Stimulated activated CD4-positive, alpha-beta T cell treated with anti-CD3 and anti-CD28 coated beads, Interleukin-12 subunit alpha, Interleukin-12 subunit beta, amount 100 ng/mL, for 48 hours (primary cell): ENCODE measurements at regions not wholly inside any gene's neighbourhood (a gene's known extent, or its start where the extent isn't known, plus 50 kb on each side); places are given as distances from the start of the nearest gene placed in this dataset.
"Not testable (repeated sequence)": the region's sequence is repeated elsewhere in the genome, so short reads cannot be mapped to it uniquely, and the experiment has no call there.

Experiments used
- DNase-seq, 3 donors: peaks; one replicate each; pipeline ENCODE4 v3.0.0-alpha.2; 2020; ENCODE audit warnings: low read depth in 2 of 3, low spot score in 1 of 3

DNA sequence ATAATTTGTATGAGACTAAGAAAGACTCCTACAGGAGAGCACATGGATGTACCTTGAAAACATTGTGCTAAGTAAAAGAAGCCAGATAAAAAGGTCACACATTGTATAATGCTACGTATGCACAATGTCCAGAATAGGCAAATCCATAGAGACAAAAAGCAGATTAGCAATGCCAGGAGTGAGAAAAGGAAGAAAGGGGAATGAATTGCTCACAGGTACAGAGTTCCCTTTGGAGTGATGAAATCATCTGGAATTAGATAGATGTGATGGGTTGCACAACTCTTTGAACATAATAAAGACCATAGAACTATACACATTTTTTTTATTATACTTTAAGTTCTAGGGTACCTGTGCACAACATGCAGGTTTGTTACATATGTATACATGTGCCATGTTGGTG lies 1218.9 kb upstream of the TMEM132C start:
- no peak for DNase-seq

DNA sequence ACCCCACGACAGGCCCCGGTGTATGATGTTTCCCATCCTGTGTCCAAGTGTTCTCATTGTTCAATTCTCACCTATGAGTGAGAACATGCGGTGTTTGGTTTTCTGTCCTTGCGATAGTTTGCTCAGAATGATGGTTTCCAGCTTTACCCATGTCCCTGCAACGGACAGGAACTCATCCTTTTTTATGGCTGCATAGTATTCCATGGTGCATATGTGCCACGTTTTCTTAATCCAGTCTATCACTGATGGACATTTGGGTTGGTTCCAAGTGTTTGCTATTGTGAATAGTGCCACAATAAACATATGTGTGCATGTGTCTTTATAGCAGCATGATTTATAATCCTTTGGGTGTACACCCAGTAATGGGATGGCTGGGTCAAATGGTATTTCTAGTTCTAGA lies 1218.4 kb upstream of the TMEM132C start:
- not testable (repeated sequence) for DNase-seq

DNA sequence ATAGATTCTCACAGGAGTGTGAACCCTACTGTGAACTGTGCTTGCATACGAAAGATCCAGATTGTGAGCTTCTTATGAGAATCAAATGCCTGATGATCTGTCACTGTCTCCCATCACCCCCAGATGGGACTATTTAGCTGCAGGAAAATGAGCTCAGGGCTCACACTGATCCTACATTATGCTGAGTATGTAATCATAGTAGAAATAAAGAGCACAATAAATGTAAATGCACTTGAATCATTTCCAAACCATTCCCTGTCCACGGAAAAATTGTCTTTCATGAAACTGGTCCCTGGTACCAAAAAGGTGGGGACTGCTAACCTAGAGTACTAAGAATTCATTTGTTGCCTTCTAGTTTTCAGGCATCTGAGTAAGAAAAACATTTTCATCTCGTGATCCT lies 1215.8 kb upstream of the TMEM132C start:
- DNase-seq, result no peak

DNA sequence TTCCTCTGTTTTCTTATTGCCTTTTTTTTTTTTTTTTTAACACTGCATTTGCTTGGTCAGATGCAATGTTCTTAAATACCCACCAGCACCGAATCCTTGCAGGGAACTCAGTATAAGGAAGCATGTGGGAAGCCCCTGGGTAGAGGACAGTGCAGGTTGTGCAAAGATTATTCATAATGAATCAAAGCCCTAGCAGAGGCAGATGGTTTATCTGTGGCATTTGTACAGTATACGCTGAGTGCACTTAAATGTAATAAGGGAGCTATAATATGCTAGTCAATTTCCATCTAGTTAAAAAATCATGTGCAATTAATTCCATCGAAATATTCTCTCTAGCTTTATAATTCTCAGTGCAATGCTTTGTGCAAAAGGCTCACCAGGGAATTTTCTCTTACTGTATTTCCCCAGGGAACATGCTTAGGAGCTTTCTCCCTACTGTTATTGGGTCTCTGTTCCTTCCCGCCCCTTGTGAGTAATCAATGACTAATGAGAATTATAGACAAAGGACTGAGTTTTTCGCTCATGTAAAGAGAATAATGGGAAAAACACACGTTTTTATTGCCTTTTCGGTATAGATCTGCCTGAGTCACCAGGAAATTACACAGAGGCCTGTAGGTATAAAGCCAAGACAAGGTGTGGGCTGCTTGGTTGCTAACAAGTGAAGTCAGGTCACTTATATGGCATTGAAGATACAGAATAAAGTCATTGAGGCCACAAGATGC lies 1214.3 kb upstream of the TMEM132C start:
- no peak for DNase-seq

DNA sequence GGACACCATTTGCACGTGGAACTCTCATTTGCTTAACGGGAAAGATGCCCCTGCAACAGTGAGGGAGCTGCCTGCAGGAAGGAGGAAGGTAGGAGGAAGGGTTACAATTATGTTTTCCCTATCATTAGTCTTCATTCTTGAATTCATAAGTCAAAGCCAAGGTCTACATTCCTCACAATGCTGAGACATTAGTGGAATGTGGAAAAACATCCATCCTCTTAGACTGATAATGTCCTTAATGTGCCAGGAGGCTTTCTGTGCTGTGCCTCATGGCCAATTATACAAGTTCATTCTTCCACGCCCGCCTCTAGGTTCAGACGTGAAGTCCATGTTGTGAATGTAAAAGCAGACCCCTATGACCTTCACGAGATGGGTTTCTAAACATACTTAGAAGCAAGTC lies 1212.4 kb upstream of the TMEM132C start:
- DNase-seq, result no peak

DNA sequence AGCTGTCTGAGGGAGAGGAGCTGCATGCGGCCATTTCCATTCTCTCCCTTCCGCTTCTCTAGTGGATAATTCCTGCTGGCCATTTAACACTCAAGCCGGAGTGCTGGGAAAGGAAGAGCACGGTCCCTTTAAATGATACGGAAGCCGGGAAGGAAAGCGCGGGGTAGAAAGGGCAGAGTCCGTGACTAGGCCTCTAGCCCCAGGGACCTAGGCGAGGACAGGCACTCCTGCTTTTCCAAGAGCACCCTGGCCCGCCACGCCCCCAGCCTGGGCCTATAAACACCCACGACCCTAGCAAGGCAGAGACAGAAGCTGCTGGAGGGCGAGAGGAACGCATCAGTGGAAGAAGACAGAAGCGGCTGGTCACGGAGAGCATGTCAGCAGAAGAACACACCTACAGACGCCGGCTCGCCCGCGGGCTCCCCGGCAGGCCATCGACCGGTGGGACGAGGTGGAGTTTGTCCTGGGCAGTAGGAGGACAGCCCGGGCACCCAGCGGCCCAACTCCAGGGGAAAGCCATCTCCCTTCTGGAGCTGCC lies 1206.6 kb upstream of the TMEM132C start:
- DNase-seq, result no peak

DNA sequence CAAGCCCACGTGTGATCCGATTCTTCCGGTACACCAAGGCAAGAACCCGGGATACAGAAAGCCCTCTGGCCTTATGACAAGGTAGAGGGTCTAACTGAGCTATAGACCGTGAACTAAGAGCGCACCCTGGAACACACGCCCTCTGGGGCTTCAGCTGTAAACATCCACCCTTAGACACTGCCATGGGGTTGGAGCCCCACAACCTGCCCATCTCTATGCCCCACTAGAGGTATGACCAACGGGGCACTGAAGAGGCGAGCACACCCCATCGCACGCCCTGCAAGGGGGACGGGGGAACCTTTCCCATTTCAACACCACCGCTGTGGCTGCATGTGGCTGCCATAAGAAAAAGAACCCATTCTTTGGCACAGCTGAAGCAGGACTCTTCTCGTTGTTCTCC lies 1206.0 kb upstream of the TMEM132C start:
- no peak for DNase-seq

DNA sequence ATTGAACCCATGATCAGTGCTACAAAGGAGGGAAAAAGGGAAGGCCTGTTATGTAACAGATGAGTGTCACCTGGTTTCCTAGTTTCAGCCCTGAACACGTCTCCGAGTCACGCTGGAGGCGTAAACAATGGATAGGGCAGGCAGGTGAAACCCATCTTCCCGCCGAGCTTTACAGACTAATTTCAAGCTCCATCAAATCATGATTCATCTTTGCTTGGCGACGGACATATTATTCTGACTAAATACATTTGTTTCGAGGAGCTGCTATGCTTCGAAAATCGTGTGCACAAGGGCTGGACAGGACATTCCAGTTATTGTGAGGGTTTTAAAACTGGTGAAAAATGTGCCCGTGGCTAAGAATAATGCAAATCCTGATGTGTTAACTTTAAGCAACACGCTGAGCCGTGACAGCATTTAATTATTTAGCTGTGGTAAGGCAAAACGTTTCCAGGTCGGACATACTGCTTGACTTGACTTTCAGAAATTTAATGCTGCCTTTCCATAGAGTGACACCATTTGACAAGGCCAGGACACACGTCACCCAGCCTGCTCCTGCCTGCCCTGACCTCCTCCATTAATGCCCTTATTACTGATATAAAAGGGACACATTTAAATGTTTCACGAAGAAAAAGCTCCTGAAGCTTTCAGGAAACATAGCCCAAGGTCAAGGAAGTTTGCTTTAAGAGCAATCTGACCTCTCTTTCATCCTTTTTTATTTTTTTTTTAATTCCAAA lies 1203.5 kb upstream of the TMEM132C start:
- no peak for DNase-seq

DNA sequence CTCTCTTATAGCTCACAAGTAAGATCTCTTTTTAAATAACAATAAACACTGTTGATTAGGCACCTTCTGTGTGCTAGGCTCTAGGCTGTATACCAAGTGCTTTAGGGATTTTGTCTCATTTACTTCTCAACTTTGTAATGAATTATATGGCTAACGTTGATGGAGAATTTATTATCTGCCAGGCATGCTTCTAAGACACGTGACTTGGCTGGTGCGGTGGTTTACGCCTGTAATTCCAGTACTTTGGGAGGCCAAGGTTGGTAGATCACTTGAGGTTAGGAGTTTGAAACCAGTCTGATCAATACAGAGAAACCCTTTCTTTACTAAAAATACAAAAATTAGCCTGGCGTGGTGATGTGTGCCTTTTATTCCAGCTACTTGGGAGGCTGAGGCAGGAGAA lies 1202.8 kb upstream of the TMEM132C start:
- DNase-seq, result no peak

DNA sequence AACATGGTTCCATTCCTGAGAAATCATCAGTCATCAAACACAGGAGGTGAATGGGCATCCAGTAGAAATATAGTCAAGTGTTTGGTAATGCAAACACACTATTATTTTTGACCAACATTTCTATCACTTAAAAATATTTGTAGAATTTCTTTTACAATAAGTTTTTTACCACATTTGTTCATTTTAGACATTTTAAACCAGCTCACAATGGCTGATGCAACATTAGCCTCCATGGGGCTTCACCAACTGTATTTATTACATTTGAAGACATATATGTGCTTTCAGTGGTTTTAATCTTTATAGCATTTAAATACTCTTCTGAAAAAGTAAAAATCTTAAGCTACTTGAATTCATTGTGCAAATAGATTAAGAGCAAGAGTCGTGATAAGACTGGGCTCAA lies 1201.4 kb upstream of the TMEM132C start:
- no peak for DNase-seq

DNA sequence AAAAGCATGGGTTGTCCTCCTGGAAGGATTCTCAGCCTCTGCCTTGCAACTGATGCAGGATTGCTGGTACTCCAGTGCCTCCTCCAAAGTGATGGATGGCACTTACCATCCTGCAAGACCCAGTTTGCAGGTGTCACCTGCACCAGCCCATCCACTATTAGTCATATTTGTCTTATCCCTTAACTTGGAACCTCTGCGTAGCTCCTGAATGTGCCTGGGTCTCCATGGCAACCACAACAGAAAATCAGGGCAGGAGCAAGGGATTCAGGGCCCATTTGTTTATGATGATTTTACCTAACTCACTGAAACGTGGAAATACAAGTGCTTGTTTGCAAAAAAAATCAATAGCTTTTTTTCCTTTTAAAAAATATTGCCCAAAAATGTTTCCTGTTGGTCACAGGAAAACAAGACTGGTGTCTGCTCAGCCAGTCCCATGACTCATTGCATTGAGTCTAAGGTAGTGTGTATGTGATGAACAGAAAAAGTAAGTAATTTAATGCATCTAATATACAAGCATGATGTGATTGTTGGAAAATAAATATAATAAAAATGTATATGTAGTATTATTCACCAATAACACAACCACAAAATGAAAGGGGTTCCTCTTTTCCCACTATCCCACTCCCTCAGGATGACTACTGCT lies 1196.3 kb upstream of the TMEM132C start:
- DNase-seq, result no peak

DNA sequence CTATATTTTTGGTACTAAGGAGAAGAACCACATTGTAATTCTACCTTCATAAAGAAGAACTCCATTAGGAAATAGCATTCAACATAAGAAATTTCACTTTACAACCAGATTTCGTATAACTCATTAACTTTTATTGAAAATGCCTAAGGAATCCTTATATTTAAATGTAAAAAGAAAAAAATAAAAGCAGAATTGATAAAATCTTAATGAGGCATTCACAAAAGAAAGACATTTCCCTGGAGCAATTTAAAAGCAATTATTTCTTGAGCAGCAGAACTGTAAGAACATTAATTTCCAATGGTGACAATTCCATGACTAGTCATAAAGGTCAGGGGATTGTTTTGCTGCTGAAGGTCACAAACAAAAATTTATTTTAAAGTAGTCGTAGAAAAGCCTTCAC lies 1192.8 kb upstream of the TMEM132C start:
- no peak for DNase-seq

DNA sequence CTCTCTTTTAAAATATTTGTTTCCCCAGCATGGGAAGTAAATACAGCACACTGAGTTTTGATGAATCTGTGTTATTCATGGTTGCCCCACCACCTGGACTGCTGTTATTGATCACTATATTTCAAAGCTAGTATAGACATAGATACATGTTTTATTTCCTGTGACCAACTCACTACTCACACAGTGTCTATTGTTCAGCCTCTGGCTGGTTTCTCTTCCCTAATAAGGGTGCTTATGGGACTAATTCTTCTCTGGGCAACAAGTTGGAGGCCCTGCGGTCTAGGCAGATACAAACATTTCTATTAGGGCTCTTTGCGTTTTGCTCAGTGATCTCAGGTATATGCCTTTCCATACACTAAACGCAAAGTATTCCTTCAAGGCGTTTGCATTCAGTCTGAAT lies 1191.0 kb upstream of the TMEM132C start:
- no peak for DNase-seq

DNA sequence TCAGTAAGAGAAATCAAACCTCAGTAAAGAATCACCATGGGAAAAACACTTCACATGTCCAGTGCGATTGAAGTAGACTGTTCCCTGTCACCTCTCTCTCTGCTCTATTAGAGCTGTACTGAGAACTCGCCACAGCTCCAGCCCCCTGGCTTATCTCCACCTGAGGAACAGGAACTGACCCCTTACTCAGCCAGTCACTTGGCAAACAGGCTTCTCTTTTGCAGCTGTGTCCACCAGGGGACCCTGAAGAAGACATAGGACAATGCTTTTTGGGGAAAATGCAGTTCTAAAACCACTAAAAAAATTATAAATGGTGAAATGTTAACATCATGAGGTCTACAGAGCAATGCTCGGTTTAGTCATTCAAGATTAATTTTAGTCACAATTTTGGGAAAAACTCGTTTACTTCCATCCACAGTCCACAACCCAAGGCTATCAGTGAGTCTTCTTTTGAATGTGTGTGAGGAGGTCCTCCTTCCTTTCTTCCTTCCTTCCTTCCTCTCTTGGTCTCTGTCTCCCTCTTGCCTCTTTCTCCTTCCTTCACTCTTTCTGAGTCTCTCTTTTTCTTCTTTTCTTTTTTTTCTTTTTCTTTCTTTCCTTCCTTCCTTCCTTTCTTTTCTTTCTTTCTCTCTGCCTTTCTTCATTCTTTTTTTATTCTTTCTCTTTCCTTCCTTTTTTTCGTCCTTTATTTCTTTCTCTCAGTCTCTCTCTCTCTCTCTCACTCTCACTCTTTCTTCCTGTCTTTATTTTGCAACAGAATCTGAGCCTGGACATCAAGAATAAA lies 1189.5 kb upstream of the TMEM132C start:
- no peak for DNase-seq

DNA sequence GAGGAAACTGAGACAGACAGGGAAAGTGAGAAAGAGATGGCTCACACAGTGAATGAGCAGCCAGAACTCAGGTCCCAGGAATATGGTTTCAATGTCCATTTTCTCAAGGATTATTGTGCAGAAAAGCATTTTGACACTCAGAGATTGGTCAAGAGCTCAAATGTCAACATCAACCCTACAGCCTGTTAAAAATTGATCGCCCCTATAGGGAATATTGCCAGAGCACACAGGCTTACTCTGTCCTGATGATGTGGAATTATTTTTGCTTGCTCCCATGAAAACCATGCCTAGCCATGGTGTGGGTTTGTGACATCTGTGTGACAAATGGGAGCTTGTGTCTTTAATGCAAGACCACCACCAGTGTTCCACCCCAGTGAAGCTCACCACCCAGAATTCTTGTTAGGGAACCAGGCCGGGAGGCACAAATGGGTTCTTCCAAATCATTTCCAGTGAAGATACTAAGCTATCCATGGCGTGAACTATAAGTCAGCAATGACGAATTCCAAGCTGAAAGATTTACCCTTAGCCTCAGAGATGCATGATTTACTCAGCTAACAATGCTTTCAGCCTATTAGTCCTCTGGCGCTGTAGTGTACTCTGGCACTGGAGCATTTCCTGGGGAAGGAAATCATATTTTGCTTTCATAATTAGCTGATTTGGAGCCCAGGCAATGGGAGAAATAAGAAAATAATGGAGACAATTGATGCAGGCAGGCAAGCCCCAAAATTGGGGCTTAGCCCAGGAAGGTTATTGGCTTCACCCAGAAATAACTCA lies 1188.2 kb upstream of the TMEM132C start:
- DNase-seq, result no peak

DNA sequence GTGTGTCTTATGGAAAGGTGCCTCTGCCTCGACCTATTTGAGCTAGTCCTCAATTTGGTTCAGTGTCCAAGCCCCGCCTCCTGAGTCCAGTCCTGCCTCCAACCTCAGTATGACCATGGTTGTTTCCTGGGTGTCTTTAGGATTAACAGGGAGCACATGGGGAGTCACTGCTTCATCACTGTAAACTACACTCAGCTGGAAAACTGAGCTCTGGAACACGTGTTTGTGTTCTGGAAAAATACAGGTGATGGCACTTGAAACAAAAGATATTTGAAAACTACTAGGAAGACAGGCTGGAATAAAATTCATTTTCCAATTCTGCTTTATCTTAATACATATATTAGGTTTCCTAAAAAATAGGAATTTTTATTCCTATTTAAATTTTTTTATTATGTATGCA lies 1187.3 kb upstream of the TMEM132C start:
- no peak for DNase-seq

DNA sequence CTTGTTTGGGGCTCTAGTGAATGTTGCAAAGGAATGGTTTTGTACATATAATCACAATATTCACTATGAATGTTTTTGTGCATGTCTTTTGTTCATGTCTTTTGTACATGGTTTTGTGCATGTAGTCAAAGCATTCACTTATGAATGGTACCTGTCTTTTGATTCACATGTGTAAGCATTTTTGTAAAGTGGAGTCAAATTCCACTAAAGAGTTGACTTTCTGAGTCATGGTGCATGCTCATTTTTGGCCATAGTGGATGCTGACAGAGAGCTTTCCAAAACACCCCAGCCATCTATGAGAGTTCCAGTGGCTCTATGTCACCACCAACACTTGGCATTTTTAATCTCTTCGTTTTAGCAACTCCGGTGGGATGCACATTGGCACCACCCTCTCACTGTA lies 1185.9 kb upstream of the TMEM132C start:
- no peak for DNase-seq

DNA sequence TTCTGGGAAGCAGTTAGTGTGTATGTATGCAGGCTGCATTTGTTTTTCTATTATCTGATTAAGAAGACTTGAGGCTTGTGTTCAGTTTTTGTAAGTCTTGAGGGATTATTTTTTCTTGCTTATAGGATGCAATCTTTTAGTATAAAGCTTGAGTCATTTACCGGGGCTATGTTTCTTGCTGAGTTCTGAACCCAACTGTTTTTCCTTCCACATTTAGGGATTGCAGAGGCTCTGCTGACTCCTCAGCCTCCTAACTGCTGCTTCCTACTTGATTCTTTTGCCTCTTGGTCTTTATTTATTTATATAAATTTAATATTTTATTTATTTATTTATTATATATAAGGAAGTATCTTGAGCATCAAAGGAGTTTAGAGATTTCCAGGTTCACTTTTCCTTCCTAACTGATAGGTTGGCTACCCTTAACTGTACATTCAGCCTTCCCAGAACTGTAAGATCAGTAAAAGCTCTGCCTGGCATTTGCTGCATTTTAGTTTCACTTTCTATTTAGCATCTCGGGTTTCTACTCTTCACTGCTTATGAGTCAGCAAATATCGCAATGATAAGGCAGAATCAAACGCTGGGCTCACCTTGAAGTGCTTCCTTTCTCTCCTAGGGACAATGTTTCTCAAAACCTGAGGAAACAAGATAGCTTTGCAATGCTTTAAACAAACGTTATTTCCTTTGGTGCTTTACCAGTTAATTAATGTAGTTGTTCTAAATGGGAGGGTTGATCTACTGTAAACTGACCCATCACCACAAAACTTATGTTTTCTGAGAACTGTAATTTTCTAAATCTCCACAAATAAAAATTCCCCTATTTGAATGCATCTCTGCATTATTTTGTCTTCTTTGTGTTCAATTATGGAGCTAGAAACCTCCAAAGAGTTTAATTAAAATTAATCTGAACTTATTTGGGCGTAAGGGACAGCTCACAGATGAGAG lies 1183.7 kb upstream of the TMEM132C start:
- DNase-seq, result peak in 1 of 3 donors; percentile 1

DNA sequence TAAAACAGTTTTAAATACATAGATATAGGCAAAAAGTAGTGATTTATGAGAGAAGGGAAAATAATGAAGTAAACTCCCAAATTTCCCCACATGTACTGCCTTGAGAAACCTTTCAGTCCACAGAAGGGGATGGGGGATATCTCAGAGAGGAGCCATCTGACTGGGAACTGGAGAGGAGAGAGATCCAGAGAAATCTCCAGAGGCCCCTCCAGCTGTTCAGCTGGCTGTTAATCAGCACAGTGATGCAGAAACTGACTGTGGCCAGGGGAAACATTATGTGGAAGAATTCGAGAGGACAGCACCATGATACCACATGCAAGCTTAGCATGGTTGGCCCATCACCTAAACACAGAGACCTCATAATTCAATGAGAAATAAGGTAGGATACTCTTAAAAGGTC lies 1165.9 kb upstream of the TMEM132C start:
- DNase-seq, result no peak
